Activated T-cell treated with anti-CD3 and anti-CD28 coated beads, Interleukin-2, amount 50 U/mL, for 4 hours (primary cell): ENCODE measurements at regions not wholly inside any gene's neighbourhood (a gene's known extent, or its start where the extent isn't known, plus 50 kb on each side); places are given as distances from the start of the nearest gene placed in this dataset.
A peak's percentile ranks its signal among the peaks of the same experiment; 100 is the strongest.

Experiments used
- ATAC-seq, 2 donors: fragments of 200-7000 bp; cut with Tn5 transposase; one replicate each; pipeline ENCODE4 v1.10.0; 2021
- DNase-seq: peaks from one replicate; pipeline ENCODE4 v3.0.0-alpha.2; 2020
- H3K27me3 Mint-ChIP-seq: one replicate; pipeline ENCODE4 v1.8.0; 2021; ENCODE audit warnings: low read depth, mixed read lengths
- H3K36me3 Mint-ChIP-seq: one replicate; pipeline ENCODE4 v1.8.0; 2022; ENCODE audit warnings: mixed read lengths; ENCODE audit not compliant: insufficient read depth
- H3K4me1 Mint-ChIP-seq: one replicate; pipeline ENCODE4 v1.8.0; 2021; ENCODE audit warnings: low read depth, mixed read lengths
- H3K4me3 Mint-ChIP-seq: one replicate; pipeline ENCODE4 v1.8.0; 2021; ENCODE audit warnings: mild to moderate bottlenecking, moderate library complexity, mixed read lengths
- H3K9me3 Mint-ChIP-seq: one replicate; pipeline ENCODE4 v1.8.0; 2021; ENCODE audit warnings: mixed read lengths

GRCh38 chr3:99526921-99527320 lies 111.5 kb upstream of the COL8A1 start:
- no peaks in the 10 kb centered on the region for H3K27me3 Mint-ChIP-seq
- no peak for ATAC-seq
- H3K9me3 Mint-ChIP-seq = no peaks in the 10 kb centered on the region
- H3K36me3 Mint-ChIP-seq = no peaks in the 10 kb centered on the region
- no peak overlapping the region for H3K4me3 Mint-ChIP-seq
- H3K4me1 Mint-ChIP-seq = no peaks in the 10 kb centered on the region
- DNase-seq = no peak

DNA sequence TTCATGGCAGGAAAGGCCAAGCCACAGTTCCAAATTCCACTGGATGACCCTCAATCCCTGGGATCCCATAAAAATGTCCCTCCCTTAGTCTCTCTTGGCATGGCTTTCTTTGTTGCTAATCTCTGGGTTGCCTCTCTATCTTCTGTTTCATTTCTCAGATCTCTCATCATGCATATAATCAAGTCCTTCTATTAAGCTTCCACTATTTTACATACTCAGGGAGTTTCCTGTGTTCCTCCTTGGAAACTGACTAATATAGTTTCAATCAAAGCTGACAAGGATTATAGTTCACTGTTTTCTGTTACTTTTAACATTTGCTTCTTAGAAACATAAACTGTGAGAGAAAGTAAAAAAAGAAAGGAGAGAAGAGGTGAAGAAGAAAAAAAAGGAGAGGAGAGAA lies 113.8 kb upstream of the COL8A1 start:
- no peaks in the 10 kb centered on the region for H3K4me1 Mint-ChIP-seq
- ATAC-seq = no peak
- H3K36me3 Mint-ChIP-seq = no peaks in the 10 kb centered on the region
- no peaks in the 10 kb centered on the region for H3K27me3 Mint-ChIP-seq
- DNase-seq = no peak
- H3K4me3 Mint-ChIP-seq = no peak overlapping the region
- H3K9me3 Mint-ChIP-seq = no peaks in the 10 kb centered on the region

GRCh38 chr3:99523431-99524127 lies 114.8 kb upstream of the COL8A1 start:
- H3K27me3 Mint-ChIP-seq = no peaks in the 10 kb centered on the region
- DNase-seq (no peak), ATAC-seq (no peak)
- no peaks in the 10 kb centered on the region for H3K36me3 Mint-ChIP-seq
- H3K4me1 Mint-ChIP-seq = no peaks in the 10 kb centered on the region
- no peaks in the 10 kb centered on the region for H3K9me3 Mint-ChIP-seq
- no peak overlapping the region for H3K4me3 Mint-ChIP-seq

DNA sequence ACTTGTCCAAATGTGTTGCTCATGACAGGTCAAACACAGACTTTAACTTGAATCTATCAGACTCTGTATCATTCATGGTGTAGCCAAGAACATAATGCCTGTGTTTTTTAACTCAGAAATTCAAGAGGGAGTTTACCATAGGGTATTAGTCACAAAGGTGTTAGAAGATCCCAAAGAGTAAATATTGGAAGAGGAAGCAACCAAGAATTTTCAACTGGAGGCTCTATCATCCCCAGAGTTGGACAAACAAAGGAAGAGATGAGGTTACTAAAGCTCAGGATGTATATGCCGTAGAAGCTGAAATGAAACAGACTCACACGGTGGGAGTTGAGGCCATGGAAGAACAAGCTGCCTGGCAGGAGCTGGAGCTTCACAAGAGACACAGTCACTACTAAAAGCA lies 116.2 kb upstream of the COL8A1 start:
- no peaks in the 10 kb centered on the region for H3K36me3 Mint-ChIP-seq
- H3K4me3 Mint-ChIP-seq = no peak overlapping the region
- no peak for DNase-seq
- H3K4me1 Mint-ChIP-seq = no peaks in the 10 kb centered on the region
- no peaks in the 10 kb centered on the region for H3K9me3 Mint-ChIP-seq
- ATAC-seq = no peak
- H3K27me3 Mint-ChIP-seq = no peaks in the 10 kb centered on the region

DNA sequence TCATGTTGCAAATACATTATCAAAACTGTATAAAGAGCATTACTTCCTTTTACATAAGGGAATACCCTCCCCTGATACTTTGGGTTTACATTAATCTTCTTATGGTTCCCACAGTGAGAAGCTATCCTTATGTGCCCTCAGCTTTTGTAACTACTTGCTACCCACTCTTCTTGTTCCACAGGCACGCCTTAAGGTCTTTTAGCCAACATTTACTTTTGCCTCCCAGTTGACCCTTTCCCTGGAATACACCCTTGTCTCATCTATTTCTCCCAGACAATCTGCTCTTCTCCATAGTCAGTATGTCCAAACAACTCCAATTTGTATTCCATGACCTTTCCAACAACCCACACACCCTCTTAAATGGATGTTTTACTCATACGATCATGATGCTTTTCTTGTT lies 116.8 kb upstream of the COL8A1 start:
- no peaks in the 10 kb centered on the region for H3K9me3 Mint-ChIP-seq
- DNase-seq = no peak
- H3K4me3 Mint-ChIP-seq = no peak overlapping the region
- no peaks in the 10 kb centered on the region for H3K4me1 Mint-ChIP-seq
- no peak for ATAC-seq
- no peaks in the 10 kb centered on the region for H3K36me3 Mint-ChIP-seq
- H3K27me3 Mint-ChIP-seq = no peaks in the 10 kb centered on the region

DNA sequence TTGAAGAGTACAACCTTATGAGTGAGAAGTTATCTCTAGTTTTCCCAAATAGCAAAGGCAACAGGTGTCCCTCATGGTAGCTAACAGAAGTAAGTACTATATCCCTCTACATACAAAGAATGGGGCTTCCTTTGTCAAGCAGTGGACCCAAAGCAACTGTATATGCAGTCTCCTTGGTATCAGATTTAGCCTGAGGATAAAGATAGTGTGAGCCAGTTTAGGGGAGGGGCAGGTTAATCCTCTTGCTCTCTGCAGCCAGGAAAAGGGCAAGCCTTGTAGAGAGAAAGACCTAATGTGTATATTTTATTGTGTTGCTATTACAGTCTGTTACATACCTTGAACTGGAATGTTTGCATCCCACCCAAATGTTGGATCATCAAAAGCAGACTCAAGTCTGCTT lies 117.9 kb upstream of the COL8A1 start:
- Mint-ChIP-seq H3K27me3 (no peaks in the 10 kb centered on the region), H3K9me3 (no peaks in the 10 kb centered on the region), H3K36me3 (no peaks in the 10 kb centered on the region), H3K4me1 (no peaks in the 10 kb centered on the region), H3K4me3 (no peak overlapping the region)
- no peak for DNase-seq
- no peak for ATAC-seq

GRCh38 chr3:99516936-99517335 lies 121.5 kb upstream of the COL8A1 start:
- H3K36me3 Mint-ChIP-seq = no peaks in the 10 kb centered on the region
- ATAC-seq (no peak), DNase-seq (no peak)
- no peak overlapping the region for H3K4me3 Mint-ChIP-seq
- H3K9me3 Mint-ChIP-seq = no peaks in the 10 kb centered on the region
- H3K27me3 Mint-ChIP-seq = no peaks in the 10 kb centered on the region
- no peaks in the 10 kb centered on the region for H3K4me1 Mint-ChIP-seq

DNA sequence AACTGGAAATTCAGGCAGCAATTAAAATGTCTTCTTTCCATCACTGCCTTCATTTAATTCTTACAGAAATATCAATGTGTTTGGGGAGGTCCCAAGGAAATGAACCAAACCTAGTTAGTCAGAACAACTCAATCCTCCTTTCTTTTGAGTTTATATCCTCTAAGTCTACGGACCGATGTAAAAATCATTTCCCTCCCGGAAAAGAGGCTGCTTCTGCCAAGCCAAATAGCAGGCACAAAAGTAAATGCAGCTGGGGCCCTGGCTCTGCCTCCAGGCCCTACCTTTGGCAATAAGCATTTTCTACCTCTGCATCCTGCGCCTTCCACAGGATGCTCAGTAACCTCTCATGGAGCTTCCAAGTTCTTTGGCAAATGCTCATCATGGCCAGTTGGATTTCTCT lies 122.5 kb upstream of the COL8A1 start:
- no peak for ATAC-seq
- H3K4me1 Mint-ChIP-seq = no peaks in the 10 kb centered on the region
- no peaks in the 10 kb centered on the region for H3K36me3 Mint-ChIP-seq
- no peak for DNase-seq
- no peaks in the 10 kb centered on the region for H3K27me3 Mint-ChIP-seq
- H3K4me3 Mint-ChIP-seq = no peak overlapping the region
- H3K9me3 Mint-ChIP-seq = no peaks in the 10 kb centered on the region

GRCh38 chr3:99509224-99509623 lies 129.2 kb upstream of the COL8A1 start:
- Mint-ChIP-seq H3K27me3 (no peaks in the 10 kb centered on the region), H3K9me3 (no peaks in the 10 kb centered on the region), H3K36me3 (no peaks in the 10 kb centered on the region), H3K4me3 (no peak overlapping the region), H3K4me1 (no peaks in the 10 kb centered on the region)
- DNase-seq (no peak), ATAC-seq (no peak)

GRCh38 chr3:99508191-99508590 lies 130.2 kb upstream of the COL8A1 start:
- DNase-seq (no peak), ATAC-seq (no peak)
- Mint-ChIP-seq H3K9me3 (no peaks in the 10 kb centered on the region), H3K36me3 (no peaks in the 10 kb centered on the region), H3K4me3 (no peak overlapping the region), H3K4me1 (no peaks in the 10 kb centered on the region), H3K27me3 (no peaks in the 10 kb centered on the region)

DNA sequence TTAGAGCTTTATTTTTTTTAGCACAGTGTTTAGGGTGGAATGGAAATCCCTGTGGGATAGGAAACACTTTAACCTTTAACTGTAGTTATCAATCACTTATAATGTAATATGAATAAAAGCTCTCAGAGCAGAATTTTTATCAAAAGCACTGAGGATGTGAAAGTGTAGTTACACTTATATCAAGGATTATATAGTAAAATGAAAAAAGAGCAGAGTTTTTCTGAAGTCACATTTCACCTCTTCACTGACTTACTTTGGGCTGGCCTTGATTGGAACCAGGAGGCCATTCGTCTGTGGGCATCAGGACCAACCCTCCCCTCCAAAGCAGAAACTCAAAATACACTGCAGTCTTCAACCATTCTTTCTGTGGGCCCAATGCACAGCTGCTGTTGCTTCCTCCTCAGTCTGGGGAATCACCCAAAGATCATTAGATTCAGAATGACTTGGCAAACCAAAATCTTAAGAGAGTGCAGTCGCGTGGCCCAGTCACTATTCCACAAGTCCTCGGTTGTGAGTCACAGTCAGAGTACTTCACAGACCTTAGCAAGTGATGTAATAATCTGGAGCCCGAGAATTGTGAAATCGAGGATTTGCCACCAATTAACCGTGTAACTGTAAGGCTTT lies 132.6 kb upstream of the COL8A1 start:
- no peaks in the 10 kb centered on the region for H3K9me3 Mint-ChIP-seq
- no peak for DNase-seq
- no peaks in the 10 kb centered on the region for H3K4me1 Mint-ChIP-seq
- H3K27me3 Mint-ChIP-seq = no peaks in the 10 kb centered on the region
- ATAC-seq = peak; percentile 71 to 78
- no peaks in the 10 kb centered on the region for H3K36me3 Mint-ChIP-seq
- H3K4me3 Mint-ChIP-seq = no peak overlapping the region

GRCh38 chr3:99505200-99505599 lies 133.2 kb upstream of the COL8A1 start:
- Mint-ChIP-seq H3K4me1 (no peaks in the 10 kb centered on the region), H3K27me3 (no peaks in the 10 kb centered on the region), H3K9me3 (no peaks in the 10 kb centered on the region), H3K4me3 (no peak overlapping the region), H3K36me3 (no peaks in the 10 kb centered on the region)
- no peak for DNase-seq
- no peak for ATAC-seq

DNA sequence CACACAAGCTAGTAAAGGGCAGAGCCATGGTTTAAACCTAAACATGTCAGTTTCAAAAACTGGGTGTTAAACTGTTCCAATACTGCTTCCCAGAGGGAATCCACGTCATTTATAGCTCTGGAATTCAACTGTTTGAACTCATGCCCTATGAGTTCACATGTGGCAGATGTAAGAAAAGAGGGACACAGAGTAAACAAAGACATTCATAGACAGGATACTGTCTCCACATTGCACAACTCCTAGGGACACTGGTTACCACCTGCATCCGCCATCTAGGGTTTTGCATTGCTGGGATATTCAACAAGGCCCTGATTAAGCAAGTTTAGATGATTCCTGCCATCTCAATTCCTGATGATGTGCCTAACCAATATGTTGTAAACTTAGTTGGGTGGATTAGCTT lies 134.1 kb upstream of the COL8A1 start:
- no peaks in the 10 kb centered on the region for H3K27me3 Mint-ChIP-seq
- H3K36me3 Mint-ChIP-seq = no peaks in the 10 kb centered on the region
- no peaks in the 10 kb centered on the region for H3K4me1 Mint-ChIP-seq
- H3K9me3 Mint-ChIP-seq = no peaks in the 10 kb centered on the region
- H3K4me3 Mint-ChIP-seq = no peak overlapping the region
- DNase-seq = no peak
- no peak for ATAC-seq

GRCh38 chr3:99503350-99503749 lies 135.0 kb upstream of the COL8A1 start:
- H3K27me3 Mint-ChIP-seq = no peaks in the 10 kb centered on the region
- no peaks in the 10 kb centered on the region for H3K4me1 Mint-ChIP-seq
- H3K36me3 Mint-ChIP-seq = no peaks in the 10 kb centered on the region
- DNase-seq (no peak), ATAC-seq (no peak)
- no peak overlapping the region for H3K4me3 Mint-ChIP-seq
- H3K9me3 Mint-ChIP-seq = no peaks in the 10 kb centered on the region

- Mint-ChIP-seq H3K9me3 (no peaks in the 10 kb centered on the region), H3K27me3 (no peaks in the 10 kb centered on the region), H3K4me3 (no peak overlapping the region), H3K36me3 (no peaks in the 10 kb centered on the region), H3K4me1 (no peaks in the 10 kb centered on the region)
- no peak for DNase-seq
- no peak for ATAC-seq
These were observed 135.5 kb upstream of the COL8A1 start for GRCh38 chr3:99502871-99503270.
